OCI-LY7 (cell line): ENCODE measurements at regions not wholly inside any gene's neighbourhood (a gene's known extent, or its start where the extent isn't known, plus 50 kb on each side); places are given as distances from the start of the nearest gene placed in this dataset.

Experiments used
- CTCF ChIP-seq: fragments of 200-600 bp; sonication (generic); conservative IDR thresholded peaks from 2 replicates; pipeline ENCODE4 v1.5.1; 2014; ENCODE audit warnings: mild to moderate bottlenecking, antibody characterized with exemption, low read length, moderate library complexity, mixed read lengths
- EZH2phosphoT487 ChIP-seq: fragments of 200-600 bp; sonication (generic); IDR thresholded peaks from 2 replicates; pipeline ENCODE4 v1.6.1; 2018; ENCODE audit warnings: low read depth, borderline replicate concordance, mild to moderate bottlenecking, mixed run types, antibody characterized with exemption, low read length, moderate library complexity, mixed read lengths

DNA sequence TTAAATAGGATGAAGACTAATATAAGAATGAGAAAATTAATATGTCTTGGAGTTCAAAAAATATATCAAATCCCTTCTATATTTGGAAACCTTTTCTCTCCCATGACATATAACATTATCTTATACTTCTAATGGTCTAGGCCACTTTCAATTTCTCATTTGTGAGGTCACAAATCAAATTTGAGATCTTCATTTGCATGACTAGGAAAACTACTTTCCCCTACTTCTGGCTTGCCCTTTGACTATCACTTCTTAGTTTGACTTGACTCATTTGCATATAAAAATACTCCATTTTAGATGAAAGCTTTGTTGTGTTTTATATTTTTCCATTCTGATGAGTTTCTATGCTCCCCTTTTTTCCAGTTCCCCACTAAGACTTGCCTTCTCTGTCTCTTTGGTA, 598.6 kb upstream of the TBL1XR1 start:
- TF ChIP-seq CTCF (no peak), EZH2phosphoT487 (no peak)
